CD4-positive, CD25-positive, alpha-beta regulatory T cell (primary cell): ENCODE measurements at regions not wholly inside any gene's neighbourhood (a gene's known extent, or its start where the extent isn't known, plus 50 kb on each side); places are given as distances from the start of the nearest gene placed in this dataset.

Experiments
- ATAC-seq, 2 donors: fragments of 150-1000 bp; cut with Tn5 transposase; one replicate each; pipeline ENCODE4 v1.10.0; 2021; ENCODE audit warnings: low read depth in 2 of 2, moderate number of reproducible peaks in 2 of 2, moderate library complexity in 1 of 2
- DNase-seq, 3 donors: peaks; one replicate each; pipeline versions ENCODE4 v3.0.0 to v3.0.0-alpha.2; 2012 to 2022; ENCODE audit warnings: mixed read lengths in 1 of 3
- H3K27ac ChIP-seq: one replicate; pipeline ENCODE4 v1.7.0; 2013; ENCODE audit warnings: mild to moderate bottlenecking, low read length; ENCODE audit not compliant: insufficient read depth, poor library complexity, severe bottlenecking
- H3K27me3 ChIP-seq: one replicate; pipeline ENCODE4 v1.7.0; 2013; ENCODE audit warnings: low read length; ENCODE audit not compliant: control insufficient read depth, insufficient read depth
- H3K36me3 ChIP-seq: one replicate; pipeline ENCODE4 v1.7.0; 2013; ENCODE audit warnings: mild to moderate bottlenecking, low read length, moderate library complexity; ENCODE audit not compliant: control insufficient read depth, insufficient read depth
- H3K4me1 ChIP-seq: 2 replicates; pipeline ENCODE4 v1.7.0; 2013; ENCODE audit warnings: mild to moderate bottlenecking, low read length; ENCODE audit not compliant: insufficient read depth, control insufficient read depth, poor library complexity, severe bottlenecking
- H3K4me3 ChIP-seq: one replicate; pipeline ENCODE4 v1.7.0; 2013; ENCODE audit warnings: low read depth, mild to moderate bottlenecking, low read length, moderate library complexity
- H3K9me3 ChIP-seq, 2 experiments: 1 replicate in 1 of 2; 2 replicates in 1 of 2; pipeline ENCODE4 v1.7.0; 2013; ENCODE audit warnings: low read length in 2 of 2, mild to moderate bottlenecking in 1 of 2, moderate library complexity in 1 of 2; ENCODE audit not compliant: control insufficient read depth in 2 of 2
- H3K27ac Mint-ChIP-seq, 3 donors: one replicate each; pipeline ENCODE4 v1.8.0; 2020 to 2022; ENCODE audit warnings: mild to moderate bottlenecking in 3 of 3, mixed read lengths in 3 of 3, moderate library complexity in 2 of 3
- H3K27me3 Mint-ChIP-seq: one replicate; pipeline ENCODE4 v1.8.0; 2022; ENCODE audit warnings: mild to moderate bottlenecking, mixed read lengths
- H3K36me3 Mint-ChIP-seq: one replicate; pipeline ENCODE4 v1.8.0; 2020; ENCODE audit warnings: mixed read lengths
- H3K4me1 Mint-ChIP-seq, 4 donors: one replicate each; pipeline ENCODE4 v1.8.0; 2020 to 2022; ENCODE audit warnings: mixed read lengths in 4 of 4, mild to moderate bottlenecking in 1 of 4
- H3K4me3 Mint-ChIP-seq, 4 donors: one replicate each; pipeline ENCODE4 v1.8.0; 2020 to 2022; ENCODE audit warnings: mild to moderate bottlenecking in 4 of 4, mixed read lengths in 4 of 4, moderate library complexity in 3 of 4
- H3K9me3 Mint-ChIP-seq, 7 donors: one replicate each; pipeline ENCODE4 v1.8.0; 2020 to 2022; ENCODE audit warnings: mixed read lengths in 7 of 7, mild to moderate bottlenecking in 3 of 7, moderate library complexity in 2 of 7

DNA sequence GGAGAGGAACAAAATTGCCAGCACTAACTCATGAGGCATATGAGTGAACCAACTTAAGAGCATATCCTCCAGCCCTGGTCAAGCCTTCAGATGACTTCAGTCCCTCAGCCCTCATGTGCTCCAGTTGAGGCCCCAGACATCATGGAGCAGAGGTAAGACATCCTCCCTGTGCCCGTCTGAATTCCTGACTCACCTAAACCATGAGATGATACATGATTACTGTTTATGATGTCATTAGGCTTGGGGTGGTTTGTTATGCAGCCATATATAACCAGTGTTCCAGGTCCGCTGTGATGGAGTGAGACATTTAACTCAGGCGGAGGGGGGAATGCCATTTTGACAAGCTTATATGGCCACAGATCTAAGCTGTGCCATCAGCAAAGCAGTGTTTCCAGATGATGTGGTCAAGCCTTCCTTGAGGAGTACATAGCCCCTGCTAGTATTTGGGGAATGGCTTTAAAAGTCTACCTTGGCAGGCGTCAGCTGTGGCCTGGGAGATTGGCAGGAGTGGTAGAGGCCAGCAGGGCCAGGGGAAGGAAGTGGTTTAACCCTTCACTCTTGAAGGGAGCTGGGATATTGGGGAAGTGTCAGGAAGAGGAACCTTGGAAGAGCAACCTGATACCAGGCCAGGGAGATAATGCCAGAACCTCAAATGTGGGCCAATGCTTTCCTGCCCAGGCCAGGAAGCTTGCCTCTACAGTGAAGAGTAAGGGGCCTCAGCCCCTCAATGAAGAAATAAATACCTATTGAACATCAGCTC, 343.0 kb upstream of the PODXL start:
- Histone ChIP-seq H3K27ac (no peak overlapping the region), H3K36me3 (no peaks in the 10 kb centered on the region), H3K4me3 (no peak overlapping the region), H3K27me3 (no peaks in the 10 kb centered on the region), H3K4me1 (no peaks in the 10 kb centered on the region), H3K9me3 (no peaks in the 10 kb centered on the region)
- H3K27me3 Mint-ChIP-seq: no peaks in the 10 kb centered on the region
- no peaks in the 10 kb centered on the region for H3K36me3 Mint-ChIP-seq
- H3K9me3 Mint-ChIP-seq: peaks cover 0 to 15% (median 2%) of the 10 kb centered on the region in 7 donors
- DNase-seq (no peak), ATAC-seq (no peak)
- no peak overlapping the region for H3K4me3 Mint-ChIP-seq
- no peak overlapping the region for H3K27ac Mint-ChIP-seq
- no peaks in the 10 kb centered on the region for H3K4me1 Mint-ChIP-seq

DNA sequence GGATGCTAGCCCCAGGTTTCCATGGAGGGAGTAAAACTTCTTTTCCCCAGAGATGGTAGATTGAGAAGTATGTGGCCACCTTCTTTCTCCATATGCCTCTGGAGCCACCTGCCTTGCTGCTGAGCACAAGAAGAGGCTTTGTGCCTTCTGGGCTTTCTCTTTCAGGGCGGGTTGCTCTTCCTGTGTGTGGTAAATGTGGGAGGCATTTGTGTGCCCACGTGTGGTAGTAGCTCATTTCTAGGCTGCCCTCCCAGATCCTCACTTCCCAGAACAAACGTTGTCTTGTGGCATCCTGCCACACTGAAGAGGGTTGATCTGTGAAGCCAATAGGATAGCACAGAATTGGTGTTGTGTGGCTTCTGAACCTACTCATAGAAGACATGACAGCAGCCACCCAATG, 342.0 kb upstream of the PODXL start:
- H3K27ac Mint-ChIP-seq: no peak overlapping the region
- no peaks in the 10 kb centered on the region for H3K36me3 Mint-ChIP-seq
- Histone ChIP-seq H3K27ac (no peak overlapping the region), H3K36me3 (no peaks in the 10 kb centered on the region), H3K9me3 (no peaks in the 10 kb centered on the region), H3K4me3 (no peak overlapping the region), H3K4me1 (no peaks in the 10 kb centered on the region), H3K27me3 (no peaks in the 10 kb centered on the region)
- H3K27me3 Mint-ChIP-seq: no peaks in the 10 kb centered on the region
- ATAC-seq (no peak), DNase-seq (no peak)
- H3K4me1 Mint-ChIP-seq: no peaks in the 10 kb centered on the region
- no peak overlapping the region for H3K4me3 Mint-ChIP-seq
- H3K9me3 Mint-ChIP-seq: peaks cover 0 to 15% (median 0%) of the 10 kb centered on the region in 7 donors

DNA sequence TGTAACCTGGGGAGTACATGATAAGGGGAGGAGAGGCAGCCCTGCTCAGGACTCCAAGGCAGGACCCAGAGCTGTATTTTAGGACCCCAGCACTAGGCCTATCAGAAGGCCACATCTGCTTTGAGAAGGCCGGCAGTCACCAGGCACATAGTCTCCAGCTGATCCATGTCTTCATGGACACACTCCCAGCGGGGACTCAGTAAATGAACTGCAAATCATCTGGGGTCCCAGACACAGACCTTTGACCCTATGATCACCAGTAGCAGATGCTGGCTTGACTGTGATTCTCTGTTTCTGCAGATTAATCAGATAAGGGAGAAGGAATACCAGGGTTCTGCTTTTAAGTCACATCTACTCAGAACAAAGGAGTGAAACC, 341.4 kb upstream of the PODXL start:
- H3K36me3 ChIP-seq: no peaks in the 10 kb centered on the region
- no peaks in the 10 kb centered on the region for H3K4me1 ChIP-seq
- no peak overlapping the region for H3K27ac ChIP-seq
- ATAC-seq (no peak), DNase-seq (no peak)
- Mint-ChIP-seq H3K4me1 (no peaks in the 10 kb centered on the region), H3K27ac (no peak overlapping the region), H3K9me3 (peaks cover 0 to 15% (median 0%) of the 10 kb centered on the region in 7 donors), H3K27me3 (no peaks in the 10 kb centered on the region), H3K4me3 (no peak overlapping the region), H3K36me3 (no peaks in the 10 kb centered on the region)
- no peaks in the 10 kb centered on the region for H3K27me3 ChIP-seq
- no peaks in the 10 kb centered on the region for H3K9me3 ChIP-seq
- H3K4me3 ChIP-seq: no peak overlapping the region

DNA sequence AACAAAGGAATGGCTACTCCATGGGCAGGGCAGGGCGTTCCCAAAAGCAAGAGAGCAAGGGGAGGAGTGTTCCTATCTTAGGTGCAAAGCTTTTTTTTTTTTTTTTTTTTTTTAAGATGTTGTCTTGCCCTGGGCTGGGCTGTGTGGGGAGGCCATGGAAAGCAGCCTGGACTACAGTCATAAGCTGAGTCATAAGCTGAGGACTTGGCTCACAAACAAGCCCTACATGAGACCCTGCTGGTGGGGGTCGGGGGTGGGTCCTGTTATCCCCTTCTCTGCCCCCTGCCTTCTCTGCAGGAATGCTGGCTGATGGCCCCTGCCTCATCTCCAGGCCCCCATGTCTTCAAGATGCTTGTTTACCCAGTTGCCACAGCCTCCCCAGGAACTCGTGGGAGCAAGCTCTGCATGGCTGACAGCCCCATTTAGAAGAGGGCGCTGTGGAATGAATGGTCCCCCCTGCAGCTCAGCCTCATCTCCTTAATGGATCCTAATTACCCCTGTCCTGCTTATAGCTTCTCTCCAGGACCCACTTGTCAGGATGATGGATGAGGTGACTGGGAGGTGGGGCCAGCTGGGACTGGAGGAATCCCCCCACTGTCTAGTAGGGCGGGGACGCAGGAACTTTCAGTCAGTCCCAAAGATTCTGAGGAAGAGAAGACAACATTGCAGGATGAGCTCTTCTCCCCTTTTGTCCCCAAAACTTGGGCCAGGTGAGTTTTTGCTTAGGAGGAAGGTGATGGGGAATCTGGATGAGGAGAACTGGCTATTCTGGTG, 340.8 kb upstream of the PODXL start:
- no peaks in the 10 kb centered on the region for H3K9me3 ChIP-seq
- DNase-seq (no peak), ATAC-seq (no peak)
- H3K27me3 ChIP-seq: no peaks in the 10 kb centered on the region
- Mint-ChIP-seq H3K27me3 (peaks cover 1% of the 10 kb centered on the region), H3K4me3 (no peak overlapping the region), H3K36me3 (no peaks in the 10 kb centered on the region), H3K4me1 (no peaks in the 10 kb centered on the region), H3K9me3 (peaks cover 0 to 13% (median 0%) of the 10 kb centered on the region in 7 donors), H3K27ac (peak overlapping the region in 1 of 3 donors; percentile 72)
- H3K36me3 ChIP-seq: no peaks in the 10 kb centered on the region
- H3K4me1 ChIP-seq: no peaks in the 10 kb centered on the region
- no peak overlapping the region for H3K4me3 ChIP-seq
- H3K27ac ChIP-seq: no peak overlapping the region

DNA sequence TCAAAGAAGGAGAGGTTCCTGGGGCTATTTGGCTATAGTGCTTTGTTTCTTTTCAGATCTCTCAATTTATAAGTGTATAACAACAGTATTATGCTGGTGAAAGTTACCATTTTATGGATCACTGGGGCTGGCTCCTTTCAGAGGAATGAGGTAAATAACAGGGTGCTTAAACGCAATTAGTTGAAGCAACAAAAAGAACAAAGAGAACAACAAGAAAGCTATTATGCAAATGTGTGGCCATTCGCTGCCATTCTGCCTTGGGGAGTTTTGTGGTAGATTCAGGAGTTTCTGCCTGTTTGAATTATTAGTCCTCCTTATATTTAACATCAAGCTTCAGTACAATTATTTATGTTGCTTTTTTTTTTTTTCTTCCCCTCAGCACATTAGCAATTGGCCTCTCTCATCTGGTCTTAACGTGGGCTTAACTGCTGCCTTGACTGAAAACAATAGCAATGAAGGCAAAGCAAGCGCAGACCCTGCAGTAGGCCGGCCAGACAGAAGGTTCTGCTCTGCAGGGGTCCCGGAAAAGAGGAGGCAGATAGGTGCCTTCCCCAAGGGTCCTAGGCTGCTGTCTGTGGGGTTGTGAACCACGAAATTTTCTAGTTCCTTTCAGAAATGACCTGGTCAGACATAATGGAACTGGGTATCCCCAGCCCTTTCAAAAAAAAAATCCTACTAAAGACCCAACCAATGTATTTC, 339.9 kb upstream of the PODXL start:
- Histone ChIP-seq H3K36me3 (no peaks in the 10 kb centered on the region), H3K4me3 (no peak overlapping the region), H3K27ac (no peak overlapping the region), H3K4me1 (no peaks in the 10 kb centered on the region), H3K27me3 (no peaks in the 10 kb centered on the region), H3K9me3 (no peaks in the 10 kb centered on the region)
- no peak for ATAC-seq
- H3K27ac Mint-ChIP-seq: no peak overlapping the region
- DNase-seq: no peak
- no peaks in the 10 kb centered on the region for H3K36me3 Mint-ChIP-seq
- H3K4me3 Mint-ChIP-seq: no peak overlapping the region
- H3K27me3 Mint-ChIP-seq: peaks cover 5% of the 10 kb centered on the region
- H3K9me3 Mint-ChIP-seq: peaks cover 0 to 7% (median 0%) of the 10 kb centered on the region in 7 donors
- H3K4me1 Mint-ChIP-seq: no peaks in the 10 kb centered on the region

DNA sequence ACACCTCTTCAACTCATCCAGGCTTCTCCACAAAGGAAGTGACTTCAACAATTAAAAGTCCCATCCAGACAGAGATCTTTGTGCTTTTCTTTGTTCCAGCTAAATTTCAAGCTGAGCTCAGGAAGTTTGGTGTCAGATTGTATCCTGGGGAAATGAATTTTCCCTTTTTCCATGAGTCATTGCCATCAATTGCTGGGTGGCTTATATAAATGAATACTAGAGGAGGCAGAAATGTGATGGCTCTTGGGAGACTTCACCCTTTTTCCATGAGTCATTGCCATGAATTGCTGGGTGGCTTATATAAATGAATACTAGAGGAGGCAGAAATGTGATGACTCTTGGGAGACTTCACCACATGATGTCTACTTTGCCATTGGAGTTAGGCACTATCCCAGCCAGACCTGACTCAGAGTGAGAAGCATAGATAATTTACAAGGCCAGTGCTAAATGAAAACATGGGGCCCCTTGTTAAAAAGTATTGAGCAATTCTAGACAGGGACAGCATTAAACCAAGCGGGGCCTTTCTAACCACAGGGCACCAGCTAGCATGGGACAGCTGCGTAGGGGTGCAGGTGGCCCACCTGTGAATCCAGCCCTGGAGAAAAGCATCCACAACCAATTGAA, 339.2 kb upstream of the PODXL start:
- no peaks in the 10 kb centered on the region for H3K4me1 ChIP-seq
- H3K36me3 ChIP-seq: no peaks in the 10 kb centered on the region
- Mint-ChIP-seq H3K36me3 (no peaks in the 10 kb centered on the region), H3K27me3 (peaks cover 5% of the 10 kb centered on the region), H3K4me3 (no peak overlapping the region), H3K4me1 (no peaks in the 10 kb centered on the region), H3K27ac (no peak overlapping the region), H3K9me3 (peaks cover 0 to 4% (median 0%) of the 10 kb centered on the region in 7 donors)
- DNase-seq: no peak
- H3K27ac ChIP-seq: no peak overlapping the region
- H3K4me3 ChIP-seq: no peak overlapping the region
- ATAC-seq: no peak
- no peaks in the 10 kb centered on the region for H3K9me3 ChIP-seq
- no peaks in the 10 kb centered on the region for H3K27me3 ChIP-seq

DNA sequence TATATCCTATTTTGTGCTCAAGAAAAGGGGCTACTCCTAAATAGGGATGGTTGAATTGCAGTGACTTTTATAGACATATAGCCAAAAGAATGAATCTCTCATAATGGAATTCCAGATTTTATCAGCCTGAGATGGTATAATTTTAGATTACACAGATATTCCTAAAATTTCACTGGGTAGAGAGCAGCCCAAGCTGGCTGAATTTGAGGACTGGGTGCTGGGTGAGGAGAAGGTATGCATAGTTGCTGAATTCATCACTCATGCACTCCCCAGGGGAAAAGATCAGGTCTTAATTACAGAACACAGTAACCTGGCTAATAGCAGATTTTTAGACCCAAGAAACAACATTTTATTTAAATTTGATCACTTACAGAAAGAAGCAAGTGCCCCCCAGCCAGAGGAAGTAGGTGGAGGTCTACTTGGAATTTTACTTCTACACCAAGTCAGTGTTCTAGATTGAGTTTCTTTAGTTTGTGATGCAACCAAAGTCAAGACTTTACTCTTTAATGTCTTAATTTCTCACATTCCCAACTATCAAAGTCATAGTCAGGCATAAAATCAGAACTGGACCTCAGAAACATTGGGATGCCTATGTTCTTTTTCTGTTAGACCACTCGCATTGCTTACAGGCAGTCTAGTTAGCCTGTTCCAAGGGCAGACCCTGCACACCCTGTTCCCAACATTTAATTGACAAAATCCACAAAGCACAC, 337.4 kb upstream of the PODXL start:
- H3K4me1 Mint-ChIP-seq: no peaks in the 10 kb centered on the region
- H3K27me3 Mint-ChIP-seq: peaks cover 5% of the 10 kb centered on the region
- H3K27ac Mint-ChIP-seq: no peak overlapping the region

More for the DNA sequence above, 337.4 kb upstream of the PODXL start:
- Histone ChIP-seq H3K27me3 (no peaks in the 10 kb centered on the region), H3K4me1 (no peaks in the 10 kb centered on the region), H3K27ac (no peak overlapping the region), H3K4me3 (no peak overlapping the region), H3K9me3 (no peaks in the 10 kb centered on the region), H3K36me3 (no peaks in the 10 kb centered on the region)
- Mint-ChIP-seq H3K36me3 (no peaks in the 10 kb centered on the region), H3K4me3 (no peak overlapping the region), H3K9me3 (peaks cover 0 to 3% (median 0%) of the 10 kb centered on the region in 7 donors)
- DNase-seq (no peak), ATAC-seq (no peak)
